ENCODE measurements at regions not wholly inside any gene's neighbourhood (a gene's known extent, or its start where the extent isn't known, plus 50 kb on each side); places are given as distances from the start of the nearest gene placed in this dataset.

GRCh38 chr1:5709976-5710375 lies 282.2 kb downstream of the NPHP4 start:
- TF ChIP-seq EZH2 (IDR thresholded peaks at IDR 0.05; ENCODE audit: low read length, missing control alignments): no peak
- no peak for TF ChIP-seq CTCF (conservative IDR thresholded peaks at IDR 0.05 in 1 of 2, IDR thresholded peaks at IDR 0.05 in 1 of 2; ENCODE audit: low read depth in 1 of 2, low read length in 2 of 2)

Data from fibroblast of lung (primary cell).